HEK293 (cell line): ENCODE measurements at regions not wholly inside any gene's neighbourhood (a gene's known extent, or its start where the extent isn't known, plus 50 kb on each side); places are given as distances from the start of the nearest gene placed in this dataset.

Source experiments
- CTCF ChIA-PET: fragments of 350-600 bp; formaldehyde crosslinking; extraction: SDS; loops from one replicate; lab custom pipeline; 2021; ENCODE audit warnings: antibody characterized with exemption; lab: Yijun Ruan, JAX
- POLR2A ChIA-PET: fragments of 300-600 bp; formaldehyde crosslinking; extraction: SDS; loops from one replicate; lab custom pipeline; 2020; ENCODE audit warnings: antibody characterized with exemption, inconsistent platforms; lab: Yijun Ruan, JAX
- H3K27ac ChIP-seq: fragments of 200-500 bp; sonication (Bioruptor generic); 2 replicates; pipeline ENCODE4 v1.5.1; 2014; ENCODE audit warnings: low read depth, low read length, control low read depth, inconsistent platforms; ENCODE audit errors: extremely low read depth
- H3K36me3 ChIP-seq, 2 experiments: fragments of 200-500 bp in 1 of 2; sonication (Bioruptor generic) in 1 of 2; 1 replicate in 1 of 2; 2 replicates in 1 of 2; pipeline ENCODE4 v1.5.1; 2014 to 2017; ENCODE audit warnings: inconsistent platforms in 2 of 2, low read length in 2 of 2; ENCODE audit not compliant: control insufficient read depth in 2 of 2, insufficient read depth in 1 of 2
- H3K4me1 ChIP-seq: fragments of 200-500 bp; sonication (Bioruptor generic); 2 replicates; pipeline ENCODE4 v1.5.1; 2014; ENCODE audit warnings: mild to moderate bottlenecking, low read length, inconsistent platforms; ENCODE audit not compliant: control insufficient read depth, insufficient read depth
- H3K4me3 ChIP-seq: 2 replicates; pipeline ENCODE4 v1.5.1; 2011; ENCODE audit warnings: low read depth, mild to moderate bottlenecking, control low read depth, low read length, moderate library complexity
- H3K9me3 ChIP-seq: fragments of 200-500 bp; sonication (Bioruptor generic); 2 replicates; pipeline ENCODE4 v1.5.1; 2014; ENCODE audit warnings: low read depth, low read length, inconsistent platforms; ENCODE audit not compliant: control insufficient read depth, insufficient read depth
- BCL11B ChIP-seq: fragments of 450-650 bp; formaldehyde crosslinking; IDR thresholded peaks from 2 replicates; pipeline ENCODE4 v1.5.1; 2016; ENCODE audit warnings: low read depth, missing biosample characterization, missing genetic modification characterization
- HIC1 ChIP-seq: fragments of 450-650 bp; formaldehyde crosslinking; IDR thresholded peaks from 2 replicates; pipeline ENCODE4 v1.5.1; 2016; ENCODE audit warnings: missing biosample characterization, missing genetic modification characterization
- SP2 ChIP-seq: fragments of 450-650 bp; formaldehyde crosslinking; IDR thresholded peaks from 2 replicates; pipeline ENCODE4 v1.5.1; 2016; ENCODE audit warnings: missing biosample characterization, missing genetic modification characterization
- ZBTB48 ChIP-seq: fragments of 450-650 bp; formaldehyde crosslinking; IDR thresholded peaks from 2 replicates; pipeline ENCODE4 v1.5.1; 2016; ENCODE audit warnings: missing biosample characterization, missing genetic modification characterization
- ZEB2 ChIP-seq: fragments of 450-650 bp; formaldehyde crosslinking; IDR thresholded peaks from 2 replicates; pipeline ENCODE4 v1.5.1; 2016; ENCODE audit warnings: missing biosample characterization, missing genetic modification characterization
- ZNF10 ChIP-seq: fragments of 450-650 bp; formaldehyde crosslinking; IDR thresholded peaks from 2 replicates; pipeline ENCODE4 v1.5.1; 2017; ENCODE audit warnings: missing biosample characterization, missing genetic modification characterization
- ZNF140 ChIP-seq: fragments of 450-650 bp; formaldehyde crosslinking; IDR thresholded peaks from 2 replicates; pipeline ENCODE4 v1.5.1; 2016; ENCODE audit warnings: missing biosample characterization, missing genetic modification characterization
- ZNF146 ChIP-seq: fragments of 450-650 bp; formaldehyde crosslinking; IDR thresholded peaks from 2 replicates; pipeline ENCODE4 v1.5.1; 2016; ENCODE audit warnings: missing biosample characterization, missing genetic modification characterization
- ZNF19 ChIP-seq: fragments of 450-650 bp; formaldehyde crosslinking; IDR thresholded peaks from 2 replicates; pipeline ENCODE4; 2016; ENCODE audit warnings: missing biosample characterization, missing genetic modification characterization, low read depth
- ZNF221 ChIP-seq: fragments of 450-650 bp; formaldehyde crosslinking; IDR thresholded peaks from 2 replicates; pipeline ENCODE4 v1.5.1; 2017; ENCODE audit warnings: missing biosample characterization, missing genetic modification characterization, borderline replicate concordance
- ZNF248 ChIP-seq: fragments of 450-650 bp; formaldehyde crosslinking; IDR thresholded peaks from 2 replicates; pipeline ENCODE4 v1.5.1; 2017; ENCODE audit warnings: missing biosample characterization, missing genetic modification characterization
- ZNF274 ChIP-seq, 2 experiments: fragments of 200-500 bp in 1 of 2; fragments of 450-650 bp in 1 of 2; sonication (Bioruptor generic) in 1 of 2; formaldehyde crosslinking in 1 of 2; IDR thresholded peaks; 2 replicates each; pipeline versions ENCODE4 v1.5.1 to v1.6.1; 2014 to 2016; ENCODE audit warnings: borderline replicate concordance in 1 of 2, inconsistent platforms in 1 of 2, low read length in 1 of 2, missing biosample characterization in 1 of 2, missing genetic modification characterization in 1 of 2
- ZNF292 ChIP-seq: fragments of 450-650 bp; formaldehyde crosslinking; IDR thresholded peaks from 2 replicates; pipeline ENCODE4 v1.5.1; 2016; ENCODE audit warnings: low read depth, missing biosample characterization, missing genetic modification characterization, borderline replicate concordance
- ZNF324 ChIP-seq: fragments of 450-650 bp; formaldehyde crosslinking; IDR thresholded peaks from 2 replicates; pipeline ENCODE4 v1.5.1; 2016; ENCODE audit warnings: missing biosample characterization, missing genetic modification characterization
- ZNF394 ChIP-seq: fragments of 450-650 bp; formaldehyde crosslinking; IDR thresholded peaks from 2 replicates; pipeline ENCODE4 v1.5.1; 2016; ENCODE audit warnings: missing biosample characterization, missing genetic modification characterization, mild to moderate bottlenecking, moderate library complexity, borderline replicate concordance
- ZNF404 ChIP-seq: fragments of 450-650 bp; formaldehyde crosslinking; IDR thresholded peaks from 2 replicates; pipeline ENCODE4 v1.5.1; 2017; ENCODE audit warnings: missing biosample characterization, missing genetic modification characterization
- ZNF580 ChIP-seq: fragments of 450-650 bp; formaldehyde crosslinking; IDR thresholded peaks from 2 replicates; pipeline ENCODE4 v1.5.1; 2016; ENCODE audit warnings: missing biosample characterization, missing genetic modification characterization
- ZNF654 ChIP-seq: fragments of 450-650 bp; formaldehyde crosslinking; IDR thresholded peaks from 2 replicates; pipeline ENCODE4 v1.5.1; 2016; ENCODE audit warnings: low read depth, missing biosample characterization, missing genetic modification characterization
- ZNF658 ChIP-seq: fragments of 450-650 bp; formaldehyde crosslinking; IDR thresholded peaks from 2 replicates; pipeline ENCODE4; 2016; ENCODE audit warnings: missing biosample characterization, missing genetic modification characterization
- ZNF768 ChIP-seq: fragments of 450-650 bp; formaldehyde crosslinking; IDR thresholded peaks from 2 replicates; pipeline ENCODE4 v1.5.1; 2018; ENCODE audit warnings: missing biosample characterization, mild to moderate bottlenecking, missing genetic modification characterization
- TF ChIP-seq, protein P1 (sequence below): fragments of 450-650 bp; formaldehyde crosslinking; IDR thresholded peaks from 2 replicates; pipeline ENCODE4 v1.5.1; 2016; ENCODE audit warnings: missing biosample characterization, missing genetic modification characterization

GRCh38 chr14:25117342-25117741, 67.4 kb upstream of the STXBP6 start:
- CTCF ChIA-PET: no interaction called here

DNA sequence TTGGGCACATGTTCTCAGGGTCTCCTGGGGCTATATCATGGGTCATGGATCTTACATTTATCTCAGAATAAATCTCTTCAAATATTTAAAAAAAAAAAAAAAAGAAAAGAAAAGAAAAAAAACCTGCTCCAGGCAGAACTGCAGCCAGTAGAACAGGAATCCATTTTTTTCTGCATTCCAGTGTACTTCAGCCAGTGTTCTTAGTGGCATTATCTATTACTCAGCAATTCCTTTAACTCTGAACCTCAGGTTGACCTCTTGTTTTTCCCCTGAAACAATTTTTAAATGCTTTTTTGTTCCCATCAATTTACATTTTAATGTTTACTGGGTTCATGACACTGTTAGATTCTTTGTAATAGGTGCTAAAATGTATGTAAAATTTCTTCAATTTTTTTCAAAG, 66.7 kb upstream of the STXBP6 start:
- Histone ChIP-seq H3K9me3 (no peaks in the 10 kb centered on the region), H3K36me3 (no peaks in the 10 kb centered on the region), H3K4me1 (no peaks in the 10 kb centered on the region), H3K27ac (no peak overlapping the region), H3K4me3 (no peak overlapping the region)
- TF ChIP-seq ZEB2 (no peak), HIC1 (tag by site-specific recombination) (no peak), ZNF140 (tag by site-specific recombination) (no peak), ZNF292 (tag by site-specific recombination) (no peak), ZNF404 (tag by site-specific recombination) (no peak), ZNF658 (tag by site-specific recombination) (no peak), ZBTB48 (tag by site-specific recombination) (no peak), BCL11B (tag by site-specific recombination) (no peak), ZNF248 (tag by site-specific recombination) (no peak)
- TF ChIP-seq, protein P1, sequence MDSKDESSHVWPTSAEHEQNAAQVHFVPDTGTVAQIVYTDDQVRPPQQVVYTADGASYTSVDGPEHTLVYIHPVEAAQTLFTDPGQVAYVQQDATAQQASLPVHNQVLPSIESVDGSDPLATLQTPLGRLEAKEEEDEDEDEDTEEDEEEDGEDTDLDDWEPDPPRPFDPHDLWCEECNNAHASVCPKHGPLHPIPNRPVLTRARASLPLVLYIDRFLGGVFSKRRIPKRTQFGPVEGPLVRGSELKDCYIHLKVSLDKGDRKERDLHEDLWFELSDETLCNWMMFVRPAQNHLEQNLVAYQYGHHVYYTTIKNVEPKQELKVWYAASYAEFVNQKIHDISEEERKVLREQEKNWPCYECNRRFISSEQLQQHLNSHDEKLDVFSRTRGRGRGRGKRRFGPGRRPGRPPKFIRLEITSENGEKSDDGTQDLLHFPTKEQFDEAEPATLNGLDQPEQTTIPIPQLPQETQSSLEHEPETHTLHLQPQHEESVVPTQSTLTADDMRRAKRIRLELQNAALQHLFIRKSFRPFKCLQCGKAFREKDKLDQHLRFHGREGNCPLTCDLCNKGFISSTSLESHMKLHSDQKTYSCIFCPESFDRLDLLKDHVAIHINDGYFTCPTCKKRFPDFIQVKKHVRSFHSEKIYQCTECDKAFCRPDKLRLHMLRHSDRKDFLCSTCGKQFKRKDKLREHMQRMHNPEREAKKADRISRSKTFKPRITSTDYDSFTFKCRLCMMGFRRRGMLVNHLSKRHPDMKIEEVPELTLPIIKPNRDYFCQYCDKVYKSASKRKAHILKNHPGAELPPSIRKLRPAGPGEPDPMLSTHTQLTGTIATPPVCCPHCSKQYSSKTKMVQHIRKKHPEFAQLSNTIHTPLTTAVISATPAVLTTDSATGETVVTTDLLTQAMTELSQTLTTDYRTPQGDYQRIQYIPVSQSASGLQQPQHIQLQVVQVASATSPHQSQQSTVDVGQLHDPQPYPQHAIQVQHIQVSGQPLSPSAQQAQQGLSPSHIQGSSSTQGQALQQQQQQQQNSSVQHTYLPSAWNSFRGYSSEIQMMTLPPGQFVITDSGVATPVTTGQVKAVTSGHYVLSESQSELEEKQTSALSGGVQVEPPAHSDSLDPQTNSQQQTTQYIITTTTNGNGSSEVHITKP (tag by site-specific recombination): no peak
- ChIA-PET POLR2A (no interaction called here), CTCF (no interaction called here)

More at GRCh38 chr14:25117342-25117741, 67.4 kb upstream of the STXBP6 start:
- POLR2A ChIA-PET: no interaction called here
- no peaks in the 10 kb centered on the region for H3K36me3 ChIP-seq
- no peak overlapping the region for H3K4me3 ChIP-seq
- no peak overlapping the region for H3K27ac ChIP-seq
- H3K4me1 ChIP-seq: no peaks in the 10 kb centered on the region
- no peaks in the 10 kb centered on the region for H3K9me3 ChIP-seq
- TF ChIP-seq ZNF19 (tag by site-specific recombination): no peak
- no peak for TF ChIP-seq ZNF768 (tag by site-specific recombination)
- no peak for TF ChIP-seq ZNF654 (tag by site-specific recombination)
- no peak for TF ChIP-seq ZNF10
- TF ChIP-seq SP2: no peak
- TF ChIP-seq ZNF146 (tag by site-specific recombination): no peak
- TF ChIP-seq ZNF221 (tag by site-specific recombination): no peak
- no peak for TF ChIP-seq ZNF324
- TF ChIP-seq ZNF394 (tag by site-specific recombination): no peak
- no peak for TF ChIP-seq ZNF274 (IDR thresholded peaks at IDR 0.05; ENCODE audit: low read length)
- no peak for TF ChIP-seq ZNF274 (tag by site-specific recombination; IDR thresholded peaks at IDR 0.05; ENCODE audit: borderline replicate concordance)
- no peak for TF ChIP-seq ZNF580 (tag by site-specific recombination)
